Effector memory CD8-positive, alpha-beta T cell (primary cell): ENCODE measurements at regions not wholly inside any gene's neighbourhood (a gene's known extent, or its start where the extent isn't known, plus 50 kb on each side); places are given as distances from the start of the nearest gene placed in this dataset.

Experiments
- ATAC-seq: fragments of 150-1000 bp; cut with Tn5 transposase; replicated peaks from 2 replicates; pipeline ENCODE4 v1.10.0; 2021; ENCODE audit warnings: mild to moderate bottlenecking, moderate library complexity
- DNase-seq, 3 experiments: peaks; one replicate each; pipeline ENCODE4 v3.0.0; 2021
- H3K27ac Mint-ChIP-seq, 2 donors: one replicate each; pipeline ENCODE4 v1.8.0; 2022; ENCODE audit warnings: mild to moderate bottlenecking in 2 of 2, mixed read lengths in 2 of 2, moderate library complexity in 2 of 2
- H3K27me3 Mint-ChIP-seq, 2 donors: one replicate each; pipeline ENCODE4 v1.8.0; 2022; ENCODE audit warnings: mixed read lengths in 2 of 2
- H3K36me3 Mint-ChIP-seq: one replicate; pipeline ENCODE4 v1.8.0; 2022; ENCODE audit warnings: mild to moderate bottlenecking, moderate library complexity, mixed read lengths; ENCODE audit not compliant: insufficient read depth
- H3K4me1 Mint-ChIP-seq, 2 donors: one replicate each; pipeline ENCODE4 v1.8.0; 2022; ENCODE audit warnings: low read depth in 2 of 2, mixed read lengths in 2 of 2
- H3K4me3 Mint-ChIP-seq, 2 donors: one replicate each; pipeline ENCODE4 v1.8.0; 2022; ENCODE audit warnings: mild to moderate bottlenecking in 2 of 2, mixed read lengths in 2 of 2, moderate library complexity in 2 of 2
- H3K9me3 Mint-ChIP-seq, 2 donors: one replicate each; pipeline ENCODE4 v1.8.0; 2022; ENCODE audit warnings: mixed read lengths in 2 of 2

GRCh38 chr20:57964011-57964862 is 254.4 kb upstream of the PMEPA1 start:
- Mint-ChIP-seq H3K27ac (no peak overlapping the region), H3K36me3 (no peaks in the 10 kb centered on the region), H3K9me3 (no peaks in the 10 kb centered on the region), H3K27me3 (peaks cover 30 to 78% of the 10 kb centered on the region in 2 donors), H3K4me3 (no peak overlapping the region), H3K4me1 (no peaks in the 10 kb centered on the region)
- no peak for ATAC-seq
- DNase-seq, result no peak

GRCh38 chr20:57960803-57961575 is 251.2 kb upstream of the PMEPA1 start:
- DNase-seq, result no peak
- no peaks in the 10 kb centered on the region for H3K9me3 Mint-ChIP-seq
- no peak for ATAC-seq

DNA sequence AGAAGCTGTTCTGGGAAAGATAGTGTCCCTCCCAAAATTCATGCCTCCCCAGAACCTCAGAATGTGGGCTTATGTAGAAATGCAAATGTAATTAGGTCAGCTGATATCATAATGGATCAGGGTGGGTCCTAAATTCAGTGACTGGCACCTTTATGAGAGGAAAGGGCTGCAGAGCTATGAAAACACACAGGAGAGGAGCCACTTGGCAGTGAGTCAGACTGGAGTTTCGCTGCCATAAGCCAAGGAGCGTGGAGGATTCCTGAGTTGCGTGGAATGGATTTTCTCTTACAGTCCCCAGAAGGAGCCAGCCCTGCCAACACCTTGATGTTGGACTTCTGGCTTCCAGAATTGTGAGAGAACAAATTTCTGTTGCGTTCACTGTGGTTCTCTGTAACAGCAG is 249.8 kb upstream of the PMEPA1 start:
- Mint-ChIP-seq H3K9me3 (no peaks in the 10 kb centered on the region), H3K4me1 (no peaks in the 10 kb centered on the region), H3K36me3 (no peaks in the 10 kb centered on the region), H3K4me3 (no peak overlapping the region), H3K27ac (no peak overlapping the region), H3K27me3 (peaks cover 13 to 70% of the 10 kb centered on the region in 2 donors)
- no peak for DNase-seq
- ATAC-seq, result no peak

More at GRCh38 chr20:57960803-57961575, 251.2 kb upstream of the PMEPA1 start:
- H3K27ac Mint-ChIP-seq, result no peak overlapping the region
- H3K27me3 Mint-ChIP-seq, result peaks cover 13 to 70% of the 10 kb centered on the region in 2 donors
- no peaks in the 10 kb centered on the region for H3K36me3 Mint-ChIP-seq
- no peaks in the 10 kb centered on the region for H3K4me1 Mint-ChIP-seq
- no peak overlapping the region for H3K4me3 Mint-ChIP-seq

DNA sequence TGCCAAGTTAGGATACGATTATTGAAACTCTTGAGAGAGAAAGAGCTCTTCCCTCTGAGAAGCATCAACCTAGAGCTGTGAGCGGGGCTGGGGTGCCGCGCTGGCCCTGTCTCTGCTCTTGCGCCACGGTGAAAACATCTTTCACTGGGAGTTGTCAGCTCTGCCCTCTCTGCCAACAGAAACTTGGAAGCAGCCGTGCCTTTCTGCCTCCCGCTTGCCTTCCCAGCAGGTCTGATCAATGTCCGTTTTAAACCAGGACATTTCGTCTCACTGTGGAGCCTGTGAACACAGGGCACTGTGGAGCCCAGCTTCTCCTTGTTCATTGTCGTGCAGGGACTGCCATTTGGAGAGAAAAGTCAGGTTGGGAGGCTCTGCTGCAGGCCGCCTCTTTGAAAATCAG is 249.2 kb upstream of the PMEPA1 start:
- no peaks in the 10 kb centered on the region for H3K9me3 Mint-ChIP-seq
- peaks cover 8 to 70% of the 10 kb centered on the region in 2 donors for H3K27me3 Mint-ChIP-seq
- no peaks in the 10 kb centered on the region for H3K36me3 Mint-ChIP-seq
- no peaks in the 10 kb centered on the region for H3K4me1 Mint-ChIP-seq
- no peak overlapping the region for H3K27ac Mint-ChIP-seq
- H3K4me3 Mint-ChIP-seq, result no peak overlapping the region
- no peak for ATAC-seq
- no peak for DNase-seq

GRCh38 chr20:57958050-57958420 is 248.2 kb upstream of the PMEPA1 start:
- no peak overlapping the region for H3K27ac Mint-ChIP-seq
- ATAC-seq (no peak), DNase-seq (no peak)
- no peaks in the 10 kb centered on the region for H3K36me3 Mint-ChIP-seq
- peaks cover 6 to 69% of the 10 kb centered on the region in 2 donors for H3K27me3 Mint-ChIP-seq
- H3K9me3 Mint-ChIP-seq, result no peaks in the 10 kb centered on the region
- no peaks in the 10 kb centered on the region for H3K4me1 Mint-ChIP-seq
- no peak overlapping the region for H3K4me3 Mint-ChIP-seq

GRCh38 chr20:57957411-57958049 is 247.7 kb upstream of the PMEPA1 start:
- no peak for DNase-seq
- no peaks in the 10 kb centered on the region for H3K9me3 Mint-ChIP-seq
- H3K27me3 Mint-ChIP-seq, result peaks cover 6 to 67% of the 10 kb centered on the region in 2 donors
- no peak overlapping the region for H3K4me3 Mint-ChIP-seq
- H3K27ac Mint-ChIP-seq, result no peak overlapping the region
- ATAC-seq, result no peak
- no peaks in the 10 kb centered on the region for H3K36me3 Mint-ChIP-seq
- no peaks in the 10 kb centered on the region for H3K4me1 Mint-ChIP-seq

- DNase-seq, result no peak
- ATAC-seq, result no peak
- Mint-ChIP-seq H3K27me3 (peaks cover 6 to 65% of the 10 kb centered on the region in 2 donors), H3K27ac (no peak overlapping the region), H3K36me3 (no peaks in the 10 kb centered on the region), H3K4me3 (no peak overlapping the region), H3K4me1 (no peaks in the 10 kb centered on the region), H3K9me3 (no peaks in the 10 kb centered on the region)
Measured at GRCh38 chr20:57953638-57954037, 243.8 kb upstream of the PMEPA1 start.

- H3K9me3 Mint-ChIP-seq, result no peaks in the 10 kb centered on the region
- no peak for ATAC-seq
- H3K4me1 Mint-ChIP-seq, result no peaks in the 10 kb centered on the region
- H3K4me3 Mint-ChIP-seq, result no peak overlapping the region
- no peaks in the 10 kb centered on the region for H3K36me3 Mint-ChIP-seq
- DNase-seq, result no peak
- no peak overlapping the region for H3K27ac Mint-ChIP-seq
- peaks cover 6 to 77% of the 10 kb centered on the region in 2 donors for H3K27me3 Mint-ChIP-seq
Measured at GRCh38 chr20:57952136-57952535, 242.3 kb upstream of the PMEPA1 start.

GRCh38 chr20:57951549-57951948 is 241.7 kb upstream of the PMEPA1 start:
- ATAC-seq (no peak), DNase-seq (no peak)
- Mint-ChIP-seq H3K4me1 (no peaks in the 10 kb centered on the region), H3K27ac (no peak overlapping the region), H3K9me3 (no peaks in the 10 kb centered on the region), H3K36me3 (no peaks in the 10 kb centered on the region), H3K27me3 (peaks cover 6 to 77% of the 10 kb centered on the region in 2 donors), H3K4me3 (no peak overlapping the region)

DNA sequence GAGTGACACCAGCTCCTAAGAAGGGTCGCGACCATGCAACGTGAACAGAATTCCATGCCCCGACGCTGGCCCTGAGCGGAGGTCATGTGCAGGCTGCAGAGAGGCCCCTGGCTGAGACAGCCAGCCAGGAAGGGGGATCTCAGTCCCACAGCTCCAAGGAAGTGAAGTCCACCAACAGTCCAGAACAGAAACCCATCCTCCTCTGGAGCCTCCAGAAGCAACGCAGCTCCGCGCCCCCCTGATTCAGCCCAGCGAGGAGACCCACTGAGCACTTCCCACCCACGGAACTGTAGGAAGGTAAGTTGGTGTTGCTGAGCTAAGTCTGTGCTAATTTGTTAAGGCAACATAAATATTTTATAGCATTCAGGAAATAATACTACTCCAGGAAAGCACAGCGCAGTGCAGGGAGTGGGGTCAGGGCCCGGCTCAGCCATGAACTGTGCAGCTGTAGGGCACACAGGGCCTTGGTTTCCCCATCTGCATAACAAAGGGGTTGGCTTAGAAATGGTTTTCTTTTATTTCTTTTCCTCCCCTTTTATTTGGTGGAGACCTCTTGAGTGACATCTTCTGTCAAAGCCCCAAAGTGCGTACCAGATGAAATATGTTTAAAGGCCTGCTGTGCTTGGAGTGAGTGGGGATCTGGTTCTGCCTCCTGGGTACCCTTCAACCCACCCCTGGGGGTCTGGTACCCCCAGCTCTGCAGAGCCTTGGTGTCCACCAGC is 241.1 kb upstream of the PMEPA1 start:
- Mint-ChIP-seq H3K4me3 (no peak overlapping the region), H3K36me3 (no peaks in the 10 kb centered on the region), H3K27me3 (peaks cover 4 to 72% of the 10 kb centered on the region in 2 donors), H3K4me1 (no peaks in the 10 kb centered on the region), H3K27ac (no peak overlapping the region), H3K9me3 (no peaks in the 10 kb centered on the region)
- ATAC-seq (no peak), DNase-seq (no peak)

DNA sequence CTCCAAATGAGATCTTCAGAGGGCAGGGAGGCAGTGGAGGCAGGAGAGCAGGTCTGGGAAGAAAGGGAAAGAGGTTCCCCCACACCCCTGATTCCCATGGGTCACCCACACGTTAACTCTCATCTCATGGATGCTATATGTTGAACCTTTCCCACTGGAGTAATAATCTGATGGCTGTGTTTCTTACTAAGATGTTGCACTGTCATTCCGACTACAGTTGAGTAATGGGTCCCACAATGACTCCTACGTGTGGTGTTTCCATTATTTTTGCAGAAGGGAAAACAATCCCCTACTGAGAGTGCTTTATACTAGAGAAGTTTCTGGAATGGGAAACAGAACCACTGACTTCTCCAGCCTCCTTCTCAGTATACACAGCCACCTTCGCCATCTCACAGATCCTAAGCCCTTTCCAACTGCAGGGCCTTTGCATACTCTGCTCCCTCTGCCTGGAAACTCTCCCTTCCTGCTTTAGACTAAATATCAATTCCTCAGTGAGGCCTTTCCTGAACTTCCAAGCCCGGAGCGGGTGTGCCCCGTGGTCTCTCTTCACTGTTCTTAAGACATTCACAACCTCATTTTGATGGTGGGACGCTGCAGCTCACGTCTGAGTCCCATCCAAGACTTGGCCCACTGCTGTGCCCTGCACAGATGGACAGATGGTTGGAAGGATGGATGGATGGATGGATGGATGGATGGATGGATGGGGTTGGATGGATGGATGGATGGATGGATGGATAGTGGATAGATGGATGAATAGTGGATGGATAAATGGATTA is 238.6 kb upstream of the PMEPA1 start:
- Mint-ChIP-seq H3K4me1 (no peaks in the 10 kb centered on the region), H3K36me3 (no peaks in the 10 kb centered on the region), H3K4me3 (no peak overlapping the region), H3K27ac (no peak overlapping the region), H3K9me3 (no peaks in the 10 kb centered on the region), H3K27me3 (peaks cover 0 to 54% of the 10 kb centered on the region in 2 donors)
- DNase-seq (no peak), ATAC-seq (no peak)

DNA sequence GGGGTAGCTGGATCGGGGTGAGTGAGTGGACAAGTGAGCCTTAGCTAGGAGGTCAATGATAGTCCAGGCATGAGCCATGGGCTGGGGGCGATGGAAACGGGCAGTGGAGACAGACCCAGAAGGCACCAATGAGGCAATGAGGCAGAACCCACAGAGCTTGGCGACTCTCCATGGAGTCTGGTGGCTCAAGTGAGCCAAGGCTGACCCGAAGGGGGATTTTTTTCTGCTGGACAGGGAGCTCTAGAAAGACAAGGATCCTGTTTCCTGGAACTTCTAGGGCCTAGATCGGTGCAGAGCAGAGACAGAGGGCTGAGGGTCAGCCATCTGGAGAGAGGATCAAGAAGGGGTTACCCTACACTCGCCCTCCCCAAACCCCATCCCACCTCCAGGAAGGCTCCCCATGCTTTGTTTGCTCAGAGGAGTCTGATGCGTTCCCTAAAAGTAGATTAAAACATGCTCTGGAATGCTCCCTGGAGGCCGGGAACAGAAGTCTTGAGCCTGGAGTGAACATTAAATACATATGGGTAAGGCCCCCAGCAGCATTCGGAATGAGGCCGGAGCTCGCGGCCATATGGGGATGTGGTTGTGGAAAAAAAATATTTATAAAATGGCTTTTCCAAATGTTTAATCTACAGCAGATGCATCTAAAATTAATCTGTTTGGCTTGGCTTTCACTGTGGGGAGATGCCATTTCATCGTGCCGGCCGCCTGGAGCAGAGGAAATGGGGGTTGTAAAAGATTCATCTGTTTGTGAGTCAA is 237.8 kb upstream of the PMEPA1 start:
- no peaks in the 10 kb centered on the region for H3K36me3 Mint-ChIP-seq
- H3K4me3 Mint-ChIP-seq, result no peak overlapping the region
- H3K27ac Mint-ChIP-seq, result no peak overlapping the region
- DNase-seq (no peak), ATAC-seq (no peak)
- peaks cover 0 to 55% of the 10 kb centered on the region in 2 donors for H3K27me3 Mint-ChIP-seq
- no peaks in the 10 kb centered on the region for H3K9me3 Mint-ChIP-seq
- no peaks in the 10 kb centered on the region for H3K4me1 Mint-ChIP-seq
